Activated B cell treated with CpG ODN at 0.5 μM for 24 hours (primary cell): ENCODE measurements at regions not wholly inside any gene's neighbourhood (a gene's known extent, or its start where the extent isn't known, plus 50 kb on each side); places are given as distances from the start of the nearest gene placed in this dataset.

Source experiments
- ATAC-seq: fragments of 200-7000 bp; cut with Tn5 transposase; one replicate; pipeline ENCODE4 v1.10.0; 2021; ENCODE audit warnings: low read depth, mild to moderate bottlenecking, moderate library complexity
- CTCF ChIA-PET: fragments of 350-600 bp; sonication (Branson Sonifier 250); formaldehyde crosslinking; loops from one replicate; lab custom pipeline; 2021; ENCODE audit warnings: antibody characterized with exemption; lab: Charles Lee
- POLR2A ChIA-PET: fragments of 350-600 bp; sonication (Branson Sonifier 250); formaldehyde crosslinking; loops from one replicate; lab custom pipeline; 2021; ENCODE audit warnings: antibody characterized with exemption; lab: Charles Lee
- DNase-seq: peaks from one replicate; pipeline ENCODE4 v3.0.0; 2022
- H3K27ac Mint-ChIP-seq: one replicate; pipeline ENCODE4 v1.8.0; 2020; ENCODE audit warnings: mixed read lengths
- H3K27me3 Mint-ChIP-seq: one replicate; pipeline ENCODE4 v1.8.0; 2021; ENCODE audit warnings: mixed read lengths
- H3K36me3 Mint-ChIP-seq: one replicate; pipeline ENCODE4 v1.8.0; 2021; ENCODE audit warnings: low read depth, mixed read lengths
- H3K4me1 Mint-ChIP-seq: one replicate; pipeline ENCODE4 v1.8.0; 2021; ENCODE audit warnings: mixed read lengths
- H3K4me3 Mint-ChIP-seq: one replicate; pipeline ENCODE4 v1.8.0; 2020; ENCODE audit warnings: mild to moderate bottlenecking, mixed read lengths
- H3K9me3 Mint-ChIP-seq: one replicate; pipeline ENCODE4 v1.8.0; 2020; ENCODE audit warnings: mixed read lengths
- intact Hi-C: fragments of 100-400 bp; cut with micrococcal nuclease; formaldehyde crosslinking; loops from one replicate; pipeline ENCODE4 v1.15.1; 2024
- TF ChIP-seq, protein P1 (sequence below): fragments of 200-600 bp; IDR thresholded peaks from one replicate; pipeline ENCODE4 v1.8.0; 2022; ENCODE audit warnings: antibody characterized with exemption, mild to moderate bottlenecking

DNA sequence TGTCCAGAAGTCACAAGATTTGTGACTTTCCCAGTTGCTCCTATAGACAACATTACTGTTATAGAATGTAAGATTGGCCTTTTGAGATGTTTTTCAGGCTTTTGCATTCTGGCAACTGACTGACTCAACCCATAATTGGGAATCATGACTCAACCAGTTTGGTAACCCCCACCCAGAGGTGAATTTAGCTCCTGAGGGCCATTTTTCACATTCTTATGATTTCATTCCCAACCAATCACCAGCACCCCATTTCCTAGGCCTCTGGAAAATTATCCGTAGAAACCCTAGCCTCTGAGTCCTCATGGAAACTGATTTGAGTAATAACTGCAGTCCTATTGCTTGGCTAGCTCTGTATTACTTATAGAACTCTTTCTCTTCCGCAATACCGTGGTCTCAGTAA, 626.0 kb upstream of the SEL1L start:
- ChIA-PET CTCF (no interaction called here), POLR2A (no interaction called here)
- Mint-ChIP-seq H3K9me3 (peaks cover 4% of the 10 kb centered on the region), H3K27me3 (no peaks in the 10 kb centered on the region), H3K36me3 (no peaks in the 10 kb centered on the region), H3K4me3 (no peak overlapping the region), H3K4me1 (no peaks in the 10 kb centered on the region), H3K27ac (no peak overlapping the region)
- no peak for DNase-seq
- TF ChIP-seq, protein P1, sequence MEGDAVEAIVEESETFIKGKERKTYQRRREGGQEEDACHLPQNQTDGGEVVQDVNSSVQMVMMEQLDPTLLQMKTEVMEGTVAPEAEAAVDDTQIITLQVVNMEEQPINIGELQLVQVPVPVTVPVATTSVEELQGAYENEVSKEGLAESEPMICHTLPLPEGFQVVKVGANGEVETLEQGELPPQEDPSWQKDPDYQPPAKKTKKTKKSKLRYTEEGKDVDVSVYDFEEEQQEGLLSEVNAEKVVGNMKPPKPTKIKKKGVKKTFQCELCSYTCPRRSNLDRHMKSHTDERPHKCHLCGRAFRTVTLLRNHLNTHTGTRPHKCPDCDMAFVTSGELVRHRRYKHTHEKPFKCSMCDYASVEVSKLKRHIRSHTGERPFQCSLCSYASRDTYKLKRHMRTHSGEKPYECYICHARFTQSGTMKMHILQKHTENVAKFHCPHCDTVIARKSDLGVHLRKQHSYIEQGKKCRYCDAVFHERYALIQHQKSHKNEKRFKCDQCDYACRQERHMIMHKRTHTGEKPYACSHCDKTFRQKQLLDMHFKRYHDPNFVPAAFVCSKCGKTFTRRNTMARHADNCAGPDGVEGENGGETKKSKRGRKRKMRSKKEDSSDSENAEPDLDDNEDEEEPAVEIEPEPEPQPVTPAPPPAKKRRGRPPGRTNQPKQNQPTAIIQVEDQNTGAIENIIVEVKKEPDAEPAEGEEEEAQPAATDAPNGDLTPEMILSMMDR: no peak
- ATAC-seq: no peak
- intact Hi-C loops: no loop called here

DNA sequence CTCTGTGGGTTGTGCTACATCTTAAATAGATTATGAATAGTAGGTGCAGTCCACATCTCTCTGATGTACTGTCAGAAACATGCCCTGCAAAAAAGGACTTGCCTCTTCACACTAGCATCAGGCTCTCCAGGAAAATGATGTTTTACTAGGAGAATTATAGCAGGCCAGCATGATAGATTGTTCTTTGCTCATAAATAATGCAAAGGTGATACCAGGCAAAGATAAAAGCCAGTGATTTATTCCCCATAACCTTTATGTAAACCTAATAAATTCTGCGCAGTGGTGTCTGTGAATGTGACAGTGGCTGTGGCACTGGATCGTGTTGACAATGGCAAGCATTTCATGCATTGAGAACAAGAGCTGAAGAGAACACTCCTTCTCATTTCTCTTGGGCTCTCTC, 646.5 kb upstream of the SEL1L start:
- no peaks in the 10 kb centered on the region for H3K36me3 Mint-ChIP-seq
- H3K9me3 Mint-ChIP-seq: peaks cover 4% of the 10 kb centered on the region
- no peak overlapping the region for H3K4me3 Mint-ChIP-seq
- ChIA-PET POLR2A (no interaction called here), CTCF (no interaction called here)
- intact Hi-C loops: no loop called here
- no peaks in the 10 kb centered on the region for H3K4me1 Mint-ChIP-seq
- no peaks in the 10 kb centered on the region for H3K27me3 Mint-ChIP-seq
- H3K27ac Mint-ChIP-seq: no peak overlapping the region
- no peak for DNase-seq
- TF ChIP-seq, protein P1: no peak
- ATAC-seq: no peak

DNA sequence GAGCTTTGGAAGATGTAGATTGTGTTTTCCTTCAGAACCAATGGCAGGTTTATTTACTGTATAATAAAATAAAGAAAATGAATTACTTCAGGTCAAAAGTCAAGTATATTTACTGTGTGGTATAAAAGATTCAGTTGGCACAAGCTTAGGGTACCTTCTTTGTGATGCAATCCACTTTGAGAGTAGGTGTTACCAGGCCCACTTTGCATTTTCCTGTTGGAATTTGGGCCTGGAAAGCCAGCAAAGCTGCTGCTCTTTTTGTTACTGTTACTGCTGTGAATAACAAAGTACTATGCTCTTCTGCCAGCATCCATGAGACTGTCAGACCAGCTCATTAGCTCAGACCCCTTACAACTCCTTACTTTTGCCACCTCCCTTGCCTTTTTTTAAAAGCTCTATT, 649.0 kb upstream of the SEL1L start:
- intact Hi-C loops: no loop called here
- DNase-seq: no peak
- no peak for ATAC-seq
- Mint-ChIP-seq H3K27me3 (no peaks in the 10 kb centered on the region), H3K36me3 (no peaks in the 10 kb centered on the region), H3K4me3 (no peak overlapping the region), H3K27ac (no peak overlapping the region), H3K4me1 (no peaks in the 10 kb centered on the region), H3K9me3 (peaks cover 9% of the 10 kb centered on the region)
- CTCF ChIA-PET: no interaction called here
- TF ChIP-seq, protein P1: no peak
- POLR2A ChIA-PET: no interaction called here

DNA sequence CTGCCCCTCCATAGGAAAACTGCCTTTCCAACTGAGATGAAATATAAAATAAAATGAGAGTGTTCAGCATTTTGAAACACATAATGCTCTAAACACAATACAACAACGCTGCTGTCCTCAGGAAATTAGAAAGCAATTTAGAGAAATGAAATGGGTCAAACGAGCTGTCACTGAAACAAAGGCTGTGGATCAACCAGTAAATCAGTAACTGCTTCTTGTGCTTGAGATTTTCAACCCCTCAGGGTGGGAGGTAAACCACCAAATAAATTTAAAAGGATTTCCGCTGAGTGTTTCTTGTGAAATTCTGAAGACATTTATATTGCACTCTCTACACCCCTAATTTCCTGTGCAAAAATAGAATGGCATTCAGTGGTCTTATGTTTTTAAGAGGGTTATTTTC, 657.1 kb upstream of the SEL1L start:
- Mint-ChIP-seq H3K27ac (no peak overlapping the region), H3K4me3 (no peak overlapping the region), H3K4me1 (no peaks in the 10 kb centered on the region), H3K27me3 (no peaks in the 10 kb centered on the region), H3K36me3 (no peaks in the 10 kb centered on the region), H3K9me3 (peaks cover 7% of the 10 kb centered on the region)
- ChIA-PET POLR2A (no interaction called here), CTCF (no interaction called here)
- no peak for DNase-seq
- TF ChIP-seq, protein P1: no peak
- intact Hi-C loops: no loop called here
- ATAC-seq: no peak

DNA sequence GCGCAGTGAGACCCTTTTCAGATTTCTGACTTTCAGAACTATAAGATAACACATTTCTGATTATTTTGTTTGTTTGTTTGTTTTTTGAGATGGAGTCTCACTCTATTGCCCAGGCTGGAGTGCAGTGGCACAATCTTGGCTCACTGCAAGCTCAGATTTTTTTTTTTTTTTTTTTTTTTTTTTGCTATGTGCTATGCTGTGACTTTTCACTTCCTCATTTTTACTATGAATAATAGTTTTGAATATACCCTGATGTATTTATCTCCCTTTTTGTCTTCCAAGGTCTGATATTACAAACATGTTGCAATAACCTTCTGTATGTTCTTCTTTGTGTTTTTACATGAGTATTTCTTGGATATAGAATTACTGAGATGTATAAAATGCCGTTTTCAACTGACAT, 658.7 kb upstream of the SEL1L start:
- no peak overlapping the region for H3K27ac Mint-ChIP-seq
- DNase-seq (no peak), ATAC-seq (no peak)
- no peaks in the 10 kb centered on the region for H3K4me1 Mint-ChIP-seq
- H3K9me3 Mint-ChIP-seq: peaks cover 2% of the 10 kb centered on the region
- H3K27me3 Mint-ChIP-seq: no peaks in the 10 kb centered on the region
- ChIA-PET CTCF (no interaction called here), POLR2A (no interaction called here)
- no peak overlapping the region for H3K4me3 Mint-ChIP-seq
- intact Hi-C loops: no loop called here
- H3K36me3 Mint-ChIP-seq: no peaks in the 10 kb centered on the region
- TF ChIP-seq, protein P1: no peak
